NCI-H1436 treated with DMSO at 0.1 percent for 48 hours (cell line): ENCODE measurements at regions not wholly inside any gene's neighbourhood (a gene's known extent, or its start where the extent isn't known, plus 50 kb on each side); places are given as distances from the start of the nearest gene placed in this dataset.

Experiments
- DNase-seq: peaks from one replicate; lab custom pipeline; 2025; lab: John Stamatoyannopoulos, UW

- no peak for DNase-seq
Observed at GRCh38 chr20:58111310-58112016, 117.0 kb downstream of the ANKRD60 start.

GRCh38 chr20:58109918-58110635 is 118.4 kb downstream of the ANKRD60 start:
- DNase-seq: no peak

- DNase-seq: no peak
Observed at GRCh38 chr20:58109126-58109880, 119.2 kb downstream of the ANKRD60 start.

GRCh38 chr20:58107533-58107932 is 120.9 kb downstream of the ANKRD60 start:
- no peak for DNase-seq

- DNase-seq: no peak
Observed at GRCh38 chr20:58106143-58106750, 122.2 kb downstream of the ANKRD60 start.

- DNase-seq: no peak
Observed at GRCh38 chr20:58103961-58104360, 124.5 kb downstream of the ANKRD60 start.

GRCh38 chr20:58103517-58103904 is 124.9 kb downstream of the ANKRD60 start:
- DNase-seq: no peak

- no peak for DNase-seq
Observed at GRCh38 chr20:58102744-58103516, 125.5 kb downstream of the ANKRD60 start.

- no peak for DNase-seq
Observed at GRCh38 chr20:58102261-58102660, 126.2 kb downstream of the ANKRD60 start.

GRCh38 chr20:58100731-58101356 is 127.6 kb downstream of the ANKRD60 start:
- no peak for DNase-seq

GRCh38 chr20:58099956-58100730 is 128.3 kb downstream of the ANKRD60 start:
- DNase-seq: no peak

- DNase-seq: no peak
Observed at GRCh38 chr20:58099291-58099935, 129.0 kb downstream of the ANKRD60 start.

GRCh38 chr20:58098571-58098970 is 129.9 kb downstream of the ANKRD60 start:
- DNase-seq: no peak

GRCh38 chr20:58097943-58098342 is 130.5 kb downstream of the ANKRD60 start:
- no peak for DNase-seq

GRCh38 chr20:58097429-58097828 is 131.0 kb downstream of the ANKRD60 start:
- no peak for DNase-seq

- DNase-seq: no peak
Observed at GRCh38 chr20:58096880-58097423, 131.5 kb downstream of the ANKRD60 start.

- DNase-seq: no peak
Observed at GRCh38 chr20:58094698-58095097, 133.8 kb downstream of the ANKRD60 start.

- DNase-seq: no peak
Observed at GRCh38 chr20:58094160-58094559, 134.3 kb downstream of the ANKRD60 start.

GRCh38 chr20:58092871-58093270 is 135.6 kb downstream of the ANKRD60 start:
- DNase-seq: no peak

GRCh38 chr20:58092353-58092752 is 136.1 kb downstream of the ANKRD60 start:
- no peak for DNase-seq
